ENCODE measurements at regions not wholly inside any gene's neighbourhood (a gene's known extent, or its start where the extent isn't known, plus 50 kb on each side); places are given as distances from the start of the nearest gene placed in this dataset.

DNA sequence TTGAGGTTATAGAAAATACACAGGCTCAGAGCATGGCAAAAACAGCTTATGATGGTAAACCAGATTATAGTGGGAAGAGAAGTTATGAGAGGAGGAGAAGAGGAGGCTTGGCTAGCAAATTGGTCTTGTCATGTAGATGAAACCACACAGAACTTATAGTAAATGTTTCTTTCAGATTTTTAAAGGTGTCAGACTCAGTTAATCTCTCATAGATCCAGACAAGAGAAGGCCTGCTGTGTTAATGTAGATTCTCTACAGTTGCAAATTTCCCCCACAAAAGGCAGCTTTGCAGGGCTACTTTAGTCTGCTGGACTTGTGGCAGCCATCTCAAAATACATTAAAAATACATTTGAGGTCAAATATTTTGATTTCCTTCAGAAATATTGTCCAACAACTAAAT is 1731.7 kb downstream of the ARAP2 start:
- Histone ChIP-seq H3K4me3 (no peak overlapping the region), H3K9me3 (peaks cover 0 to 24% (median 10%) of the 10 kb centered on the region in 4 donors), H3K27ac (no peak overlapping the region), H3K4me1 (no peaks in the 10 kb centered on the region), H3K27me3 (no peaks in the 10 kb centered on the region), H3K36me3 (no peaks in the 10 kb centered on the region)
- intact Hi-C loops (cut with DNase I; ENCODE audit: low total_unique reads) = no loop called here
- no peak for DNase-seq
- no peak for TF ChIP-seq POLR2A (IDR thresholded peaks at IDR 0.05)
- no peak for TF ChIP-seq POLR2AphosphoS5 (IDR thresholded peaks at IDR 0.05)

DNA sequence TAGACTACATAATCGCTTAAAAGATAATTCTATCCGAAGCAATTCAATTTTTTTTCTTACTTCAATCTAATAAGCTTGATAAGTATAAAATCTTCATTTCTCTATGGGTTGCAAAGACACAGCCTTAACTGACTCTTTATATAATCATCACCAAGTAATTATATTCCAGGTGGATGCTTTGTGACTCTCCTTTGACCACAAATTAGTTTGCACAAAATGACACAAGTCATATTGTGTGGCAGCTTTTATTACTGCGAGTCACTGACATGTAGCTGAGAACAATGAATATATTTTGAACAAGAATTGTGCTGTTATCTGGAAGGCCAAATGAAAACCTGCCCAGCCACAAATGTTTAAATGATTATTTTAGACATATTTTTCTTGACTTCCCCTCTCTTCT is 1727.8 kb downstream of the ARAP2 start:
- TF ChIP-seq POLR2AphosphoS5 (IDR thresholded peaks at IDR 0.05) (no peak), POLR2A (IDR thresholded peaks at IDR 0.05) (no peak), EP300 (IDR thresholded peaks at IDR 0.05) (no peak)
- TF ChIP-seq, protein P1, sequence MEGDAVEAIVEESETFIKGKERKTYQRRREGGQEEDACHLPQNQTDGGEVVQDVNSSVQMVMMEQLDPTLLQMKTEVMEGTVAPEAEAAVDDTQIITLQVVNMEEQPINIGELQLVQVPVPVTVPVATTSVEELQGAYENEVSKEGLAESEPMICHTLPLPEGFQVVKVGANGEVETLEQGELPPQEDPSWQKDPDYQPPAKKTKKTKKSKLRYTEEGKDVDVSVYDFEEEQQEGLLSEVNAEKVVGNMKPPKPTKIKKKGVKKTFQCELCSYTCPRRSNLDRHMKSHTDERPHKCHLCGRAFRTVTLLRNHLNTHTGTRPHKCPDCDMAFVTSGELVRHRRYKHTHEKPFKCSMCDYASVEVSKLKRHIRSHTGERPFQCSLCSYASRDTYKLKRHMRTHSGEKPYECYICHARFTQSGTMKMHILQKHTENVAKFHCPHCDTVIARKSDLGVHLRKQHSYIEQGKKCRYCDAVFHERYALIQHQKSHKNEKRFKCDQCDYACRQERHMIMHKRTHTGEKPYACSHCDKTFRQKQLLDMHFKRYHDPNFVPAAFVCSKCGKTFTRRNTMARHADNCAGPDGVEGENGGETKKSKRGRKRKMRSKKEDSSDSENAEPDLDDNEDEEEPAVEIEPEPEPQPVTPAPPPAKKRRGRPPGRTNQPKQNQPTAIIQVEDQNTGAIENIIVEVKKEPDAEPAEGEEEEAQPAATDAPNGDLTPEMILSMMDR (IDR thresholded peaks at IDR 0.05) = no peak
- Histone ChIP-seq H3K4me3 (no peak overlapping the region), H3K9me3 (peaks cover 0 to 24% (median 10%) of the 10 kb centered on the region in 4 donors), H3K27ac (no peak overlapping the region), H3K36me3 (no peaks in the 10 kb centered on the region), H3K4me1 (no peaks in the 10 kb centered on the region), H3K27me3 (no peaks in the 10 kb centered on the region)
- WGBS, 5 donors = 84 to 88% (median 85%) methylated on average over 3 of the region's 3 CpGs
- intact Hi-C loops (cut with DNase I; ENCODE audit: low total_unique reads) = no loop called here
- DNase-seq = no peak

DNA sequence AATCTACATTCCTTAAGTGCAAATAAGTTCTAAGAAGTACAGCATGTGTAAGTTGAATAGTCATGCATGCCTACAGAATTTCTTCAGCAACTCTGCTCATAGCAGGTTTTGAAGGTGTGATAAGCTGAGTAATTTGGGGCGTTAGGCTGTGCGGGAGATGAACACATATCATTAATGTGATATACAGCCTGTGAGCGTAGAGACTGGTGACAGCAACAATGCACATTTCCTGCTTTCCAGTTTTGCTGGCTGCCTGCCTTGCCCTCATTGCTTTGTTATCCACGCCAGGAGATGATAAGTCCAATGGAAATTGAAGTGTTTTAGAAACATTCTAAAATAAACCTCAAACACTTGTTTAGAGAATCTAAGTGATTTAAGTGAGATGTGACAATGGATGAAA is 1709.4 kb downstream of the ARAP2 start:
- intact Hi-C loops (cut with DNase I; ENCODE audit: low total_unique reads) = no loop called here
- no peaks in the 10 kb centered on the region for H3K36me3 ChIP-seq
- no peaks in the 10 kb centered on the region for H3K9me3 ChIP-seq
- TF ChIP-seq POLR2AphosphoS5 (IDR thresholded peaks at IDR 0.05) (no peak), EP300 (IDR thresholded peaks at IDR 0.05) (no peak), POLR2A (IDR thresholded peaks at IDR 0.05) (no peak)
- TF ChIP-seq, protein P1 (IDR thresholded peaks at IDR 0.05) = no peak
- DNase-seq = no peak
- no peak overlapping the region for H3K4me3 ChIP-seq
- H3K4me1 ChIP-seq = no peaks in the 10 kb centered on the region
- H3K27ac ChIP-seq = no peak overlapping the region
- no peaks in the 10 kb centered on the region for H3K27me3 ChIP-seq
- 33 to 51% (median 46%) methylated on average over 4 of the region's 4 CpGs for WGBS, 5 donors

DNA sequence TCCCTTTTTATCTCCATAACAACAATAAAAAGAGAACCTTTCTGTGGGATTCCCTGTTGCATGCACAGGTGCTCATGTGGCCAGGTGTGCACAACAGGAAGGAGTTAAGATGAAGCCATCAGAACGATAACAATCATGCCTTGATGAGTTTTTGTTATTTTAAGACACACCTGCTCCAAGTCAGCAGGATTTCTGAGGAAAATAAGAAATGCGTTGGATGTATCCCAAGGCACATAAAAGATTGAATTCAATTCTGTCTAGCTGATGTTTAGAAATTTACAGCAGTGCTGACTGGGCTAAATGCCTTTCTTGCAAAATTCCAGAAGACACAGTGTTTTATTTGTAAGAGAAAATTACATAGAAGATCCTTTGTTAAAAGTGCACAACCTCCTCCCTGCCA is 1678.2 kb downstream of the ARAP2 start:
- intact Hi-C loops (cut with DNase I; ENCODE audit: low total_unique reads) = no loop called here
- Histone ChIP-seq H3K36me3 (no peaks in the 10 kb centered on the region), H3K27ac (no peak overlapping the region), H3K4me3 (no peak overlapping the region), H3K4me1 (no peaks in the 10 kb centered on the region), H3K27me3 (no peaks in the 10 kb centered on the region), H3K9me3 (peaks cover 0 to 4% (median 0%) of the 10 kb centered on the region in 4 donors)
- TF ChIP-seq POLR2AphosphoS5 (IDR thresholded peaks at IDR 0.05) = no peak
- no peak for DNase-seq
- WGBS, 5 donors = 65 to 72% (median 67%) methylated on average over 2 of the region's 2 CpGs

DNA sequence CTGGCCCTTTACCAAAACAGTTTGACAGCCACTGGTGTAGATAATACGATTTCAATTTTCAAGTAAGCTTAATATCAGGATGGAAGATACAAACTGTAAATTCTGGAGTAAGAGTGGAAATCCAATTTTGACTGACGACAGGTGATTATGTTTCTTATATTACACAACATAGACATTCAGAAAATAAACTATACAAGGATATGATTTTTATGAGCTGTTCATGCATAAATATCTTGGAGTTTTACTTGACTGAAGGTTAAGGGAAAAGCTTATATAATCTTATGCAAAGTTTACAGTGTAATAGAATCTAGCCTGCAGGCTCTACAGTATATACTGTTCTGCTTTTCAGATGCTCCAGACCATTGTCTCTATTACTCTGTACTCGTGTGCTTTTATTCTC is 1672.3 kb downstream of the ARAP2 start:
- Histone ChIP-seq H3K27me3 (no peaks in the 10 kb centered on the region), H3K36me3 (no peaks in the 10 kb centered on the region), H3K4me3 (no peak overlapping the region), H3K27ac (no peak overlapping the region), H3K9me3 (peaks cover 0 to 4% (median 0%) of the 10 kb centered on the region in 4 donors), H3K4me1 (no peaks in the 10 kb centered on the region)
- intact Hi-C loops (cut with DNase I; ENCODE audit: low total_unique reads) = no loop called here
- no peak for TF ChIP-seq POLR2AphosphoS5 (IDR thresholded peaks at IDR 0.05)
- TF ChIP-seq, protein P1 (IDR thresholded peaks at IDR 0.05) = no peak
- TF ChIP-seq EP300 (IDR thresholded peaks at IDR 0.05) = no peak
- WGBS, 5 donors = 54 to 70% (median 60%) methylated on average over 3 of the region's 3 CpGs
- no peak for DNase-seq

Data from stomach (tissue), 8 donors.